SIG-M5 treated with dmso at 0.1 percent for 504 hours (cell line): ENCODE measurements at regions not wholly inside any gene's neighbourhood (a gene's known extent, or its start where the extent isn't known, plus 50 kb on each side); places are given as distances from the start of the nearest gene placed in this dataset.
"Not testable (repeated sequence)": the region's sequence is repeated elsewhere in the genome, so short reads cannot be mapped to it uniquely, and the experiment has no call there.

ENCODE experiments used
- DNase-seq: peaks from one replicate; lab custom pipeline; 2025; ENCODE audit not compliant: unreplicated experiment; lab: John Stamatoyannopoulos, UW

- no peak for DNase-seq
Observed at GRCh38 chr12:30578426-30578825, 117.2 kb downstream of the IPO8 start.

GRCh38 chr12:30573145-30573544 is 122.5 kb downstream of the IPO8 start:
- DNase-seq = no peak

GRCh38 chr12:30570211-30570890 is 125.3 kb downstream of the IPO8 start:
- DNase-seq = no peak

- no peak for DNase-seq
Observed at GRCh38 chr12:30569426-30569825, 126.2 kb downstream of the IPO8 start.

GRCh38 chr12:30568453-30568852 is 127.2 kb downstream of the IPO8 start:
- DNase-seq = no peak

- DNase-seq = no peak
Observed at GRCh38 chr12:30567082-30567481, 128.6 kb downstream of the IPO8 start.

- DNase-seq = no peak
Observed at GRCh38 chr12:30564394-30564793, 131.3 kb downstream of the IPO8 start.

- DNase-seq = no peak
Observed at GRCh38 chr12:30548203-30548602, 147.5 kb downstream of the IPO8 start.

GRCh38 chr12:30546121-30546520 is 149.5 kb downstream of the IPO8 start:
- DNase-seq = no peak

- not testable (repeated sequence) for DNase-seq
Observed at GRCh38 chr12:30544704-30545103, 151.0 kb downstream of the IPO8 start.

GRCh38 chr12:30537228-30537627 is 158.4 kb downstream of the IPO8 start:
- DNase-seq = no peak

- no peak for DNase-seq
Observed at GRCh38 chr12:30533558-30534265, 162.0 kb downstream of the IPO8 start.

GRCh38 chr12:30531731-30532678 is 163.7 kb downstream of the IPO8 start:
- no peak for DNase-seq

GRCh38 chr12:30529489-30530269 is 166.0 kb downstream of the IPO8 start:
- no peak for DNase-seq

GRCh38 chr12:30525171-30525570 is 170.5 kb downstream of the IPO8 start:
- no peak for DNase-seq

GRCh38 chr12:30520285-30520684 is 175.4 kb downstream of the IPO8 start:
- not testable (repeated sequence) for DNase-seq

GRCh38 chr12:30519535-30519934 is 176.1 kb downstream of the IPO8 start:
- no peak for DNase-seq

GRCh38 chr12:30517320-30517719 is 178.3 kb downstream of the IPO8 start:
- no peak for DNase-seq

GRCh38 chr12:30515351-30515750 is 180.3 kb downstream of the IPO8 start:
- no peak for DNase-seq

GRCh38 chr12:30514666-30515065 is 181.0 kb downstream of the IPO8 start:
- DNase-seq = no peak
